DMS153 (cell line): ENCODE measurements at regions not wholly inside any gene's neighbourhood (a gene's known extent, or its start where the extent isn't known, plus 50 kb on each side); places are given as distances from the start of the nearest gene placed in this dataset.
"Not testable (repeated sequence)": the region's sequence is repeated elsewhere in the genome, so short reads cannot be mapped to it uniquely, and the experiment has no call there.

Source experiments
- DNase-seq: peaks from one replicate; lab custom pipeline; 2025; lab: John Stamatoyannopoulos, UW

DNA sequence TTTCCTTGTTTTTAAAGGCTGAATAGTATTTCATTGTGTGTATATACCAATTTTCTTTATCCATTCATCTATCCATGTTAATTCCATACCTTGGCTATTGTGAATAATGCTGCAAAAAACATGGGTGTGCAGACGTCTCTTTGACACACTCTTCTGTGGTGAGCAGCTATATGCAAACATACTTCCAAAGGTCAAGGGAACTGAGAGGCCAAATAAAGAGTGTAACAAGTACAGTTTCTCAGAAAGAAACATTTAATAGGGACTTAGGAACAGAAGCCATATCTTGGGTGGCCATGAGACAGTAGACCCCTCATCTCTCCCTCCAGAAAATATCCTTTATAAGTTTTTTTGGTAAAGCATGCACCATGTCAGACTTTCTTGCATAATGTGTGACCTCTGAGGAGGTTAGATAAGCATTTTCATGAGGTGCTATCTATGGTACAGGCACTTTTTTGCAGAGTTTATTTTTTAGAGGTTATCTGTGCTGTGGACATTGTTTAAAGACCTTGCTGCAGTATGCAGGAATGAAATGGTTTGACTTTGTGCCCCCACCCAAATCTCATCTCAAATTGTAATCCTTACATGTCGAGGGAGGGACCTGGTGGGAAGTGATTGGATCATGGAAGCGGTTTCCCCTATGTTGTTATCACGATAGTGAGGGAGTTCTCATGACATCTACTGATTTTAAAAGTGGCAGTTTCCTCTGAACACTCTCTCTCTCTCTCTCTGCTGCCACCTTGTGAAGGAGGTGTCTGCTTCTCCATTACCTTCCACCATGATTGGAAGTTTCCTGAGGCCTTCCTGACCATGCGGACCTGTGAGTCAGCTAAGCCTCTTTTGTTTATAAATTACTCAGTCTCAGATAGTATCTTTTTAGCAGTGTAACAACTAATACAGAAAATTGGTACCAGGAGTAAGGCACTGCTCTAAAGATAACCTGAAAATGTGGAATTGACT, 1202.3 kb downstream of the GALC start:
- no peak for DNase-seq

DNA sequence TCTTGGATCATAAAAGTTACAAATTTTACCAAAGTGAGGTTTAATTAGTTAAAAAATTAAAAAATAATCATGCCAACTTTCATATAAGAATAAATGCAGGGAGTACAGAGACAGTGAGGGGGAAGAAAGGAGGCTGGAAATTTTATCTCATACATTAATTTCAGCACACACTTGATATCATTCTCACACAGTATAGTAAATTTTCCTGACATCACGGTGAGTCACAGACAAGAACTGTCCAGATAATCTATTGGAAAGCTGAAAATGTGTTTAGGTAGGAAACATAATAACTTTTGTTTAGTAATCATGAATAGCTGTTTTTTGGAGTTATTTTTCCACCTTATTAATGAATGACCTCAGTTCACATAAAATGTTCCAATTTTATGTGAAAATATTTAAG, 1204.8 kb downstream of the GALC start:
- no peak for DNase-seq

DNA sequence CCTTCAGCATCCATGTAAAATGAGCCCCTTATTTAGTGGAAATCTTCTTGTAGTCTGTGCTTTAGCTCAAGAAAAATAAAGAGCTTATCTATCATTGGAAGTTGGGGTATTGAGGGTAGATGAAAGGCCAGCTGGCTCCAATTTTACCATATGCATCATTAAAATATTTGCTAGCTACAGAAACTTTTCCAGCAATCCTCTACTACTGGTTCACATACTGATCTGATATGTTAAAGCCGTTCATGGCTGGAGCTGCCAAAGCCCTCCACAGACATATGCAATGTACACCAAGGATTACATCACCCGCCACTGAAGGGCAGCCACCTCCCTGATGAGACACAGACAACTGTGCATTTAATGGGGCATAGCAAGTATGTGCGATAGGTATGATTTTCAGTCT, 1205.3 kb downstream of the GALC start:
- DNase-seq, result no peak

DNA sequence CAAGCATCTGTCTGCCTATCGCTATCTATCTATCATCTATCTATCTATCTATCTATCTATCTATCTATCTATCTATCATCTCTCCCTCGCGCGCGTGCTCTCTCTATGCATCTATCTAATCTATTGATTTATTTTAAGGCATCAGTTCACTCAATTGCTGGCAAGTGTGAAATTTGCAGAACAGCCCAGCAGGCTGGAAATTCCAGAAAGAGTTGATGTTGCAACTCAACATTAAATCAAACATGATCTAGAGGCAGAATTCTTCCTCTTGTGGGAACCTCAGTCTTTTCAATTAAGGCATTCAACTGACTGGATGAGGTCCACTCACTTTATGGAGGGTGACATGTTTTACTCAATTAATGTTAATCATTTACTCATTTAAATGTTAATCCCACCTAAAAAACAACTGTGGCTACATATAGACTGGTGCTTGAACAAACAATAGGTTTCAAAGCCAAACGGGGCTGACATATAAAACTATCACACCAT, 1210.8 kb downstream of the GALC start:
- no peak for DNase-seq

DNA sequence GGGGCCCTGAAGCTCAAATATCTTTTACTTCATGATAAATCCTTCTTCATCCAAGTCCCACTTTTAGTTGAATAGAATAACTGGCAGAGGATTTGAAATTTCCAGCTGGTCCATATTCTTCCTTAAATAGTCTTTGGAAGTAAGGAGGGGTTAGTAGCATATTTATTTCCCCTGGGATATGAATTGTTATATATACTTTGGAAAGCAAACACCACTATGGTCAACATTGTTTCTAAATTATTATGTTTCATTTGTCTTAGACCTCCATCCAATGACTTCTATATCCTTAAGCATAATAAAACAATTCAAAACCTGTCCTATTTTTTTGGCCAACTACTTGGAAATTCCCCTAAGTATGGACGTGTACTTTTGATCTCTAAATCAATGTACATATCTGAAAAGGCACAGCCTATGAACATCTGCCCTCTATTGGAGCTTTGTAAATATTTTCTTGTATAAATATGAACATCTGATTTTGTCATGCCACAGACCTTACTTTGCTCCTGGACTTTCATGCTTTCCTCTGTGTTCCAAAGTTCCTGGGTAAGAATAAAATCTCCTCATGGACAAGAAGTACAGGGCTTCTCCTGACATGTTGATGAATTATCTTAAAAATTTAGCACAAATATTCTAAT, 1212.0 kb downstream of the GALC start:
- no peak for DNase-seq

DNA sequence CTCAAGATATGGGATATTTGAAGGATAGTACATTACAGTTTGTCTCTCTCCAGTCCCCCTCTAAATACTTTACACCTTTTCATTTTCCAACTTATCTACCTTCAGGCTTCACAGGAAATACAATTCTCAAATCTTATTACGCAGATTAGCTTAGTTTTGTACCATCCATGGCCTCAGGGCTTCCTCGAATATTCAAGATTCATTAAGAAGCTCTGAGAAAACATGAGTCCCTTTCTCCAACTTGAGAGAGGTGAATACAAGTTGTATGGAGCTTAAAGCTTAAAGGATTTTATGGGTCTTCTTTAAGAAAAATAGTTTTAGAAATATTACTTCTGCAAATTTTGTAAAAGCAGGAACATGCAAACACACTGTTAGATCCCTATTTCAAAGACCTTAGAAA, 1212.5 kb downstream of the GALC start:
- no peak for DNase-seq

DNA sequence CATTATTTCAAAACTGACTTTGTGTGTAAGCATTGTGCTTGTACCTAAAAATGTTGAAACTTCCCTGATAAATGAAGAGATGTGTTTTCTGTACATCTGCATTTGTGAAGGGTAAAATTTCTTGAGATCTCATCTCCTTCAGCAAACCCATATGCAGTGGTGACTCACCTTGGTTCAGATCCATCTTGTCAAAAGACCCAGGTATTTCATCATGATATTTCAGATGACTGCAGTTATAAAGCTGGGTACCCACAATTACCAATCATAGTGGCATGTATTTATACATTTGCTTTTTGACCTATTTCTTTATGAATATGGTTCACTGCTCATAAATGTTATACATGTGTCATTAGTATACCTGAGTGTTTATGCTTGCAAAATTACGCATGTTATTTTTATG, 1213.6 kb downstream of the GALC start:
- DNase-seq, result no peak

DNA sequence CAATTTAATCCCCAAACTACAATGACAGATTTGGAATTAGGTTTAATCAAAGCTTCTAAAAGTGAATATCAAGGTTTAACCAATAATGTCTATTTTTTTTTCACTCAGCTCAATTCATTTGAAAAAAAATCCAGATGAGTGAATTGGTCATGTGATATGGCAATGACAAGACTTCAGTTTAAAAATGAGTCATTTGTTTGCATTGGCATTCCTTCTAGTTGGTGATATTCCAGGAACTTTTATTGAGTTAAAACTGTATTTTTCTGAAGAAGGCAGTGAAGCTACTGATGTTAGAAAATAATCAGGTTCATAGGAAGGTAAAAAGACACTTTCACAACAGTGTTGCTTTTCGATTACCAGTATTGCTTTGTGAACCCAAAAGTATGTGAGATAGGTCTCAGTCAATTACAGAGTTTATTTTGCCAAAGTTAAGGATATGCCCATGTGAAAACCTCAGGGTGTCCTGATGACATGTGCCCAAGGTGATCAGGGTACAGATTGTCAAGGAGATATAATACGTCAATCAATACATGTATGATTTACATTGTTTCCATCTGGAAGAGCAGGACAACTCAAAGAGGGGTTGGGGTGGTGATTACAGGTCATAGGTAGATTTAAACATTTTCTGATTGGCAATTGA, 1214.9 kb downstream of the GALC start:
- no peak for DNase-seq

DNA sequence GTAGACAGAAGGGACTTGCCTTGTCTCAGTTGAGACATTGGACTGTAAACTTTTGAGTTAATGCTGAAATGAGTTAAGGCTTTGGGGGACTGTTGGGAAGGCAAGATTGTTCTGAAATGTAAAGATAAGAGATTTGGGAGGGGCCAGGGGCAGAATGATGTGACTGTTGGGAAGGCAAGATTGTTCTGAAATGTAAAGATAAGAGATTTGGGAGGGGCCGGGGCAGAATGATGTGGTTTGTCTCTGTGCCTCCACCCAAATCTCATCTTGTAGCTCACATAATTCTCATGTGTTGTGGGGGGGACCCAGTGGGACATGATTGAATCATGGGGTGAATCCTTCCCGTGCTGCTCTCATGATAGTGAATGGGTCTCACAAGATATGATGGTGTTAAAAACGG, 1217.1 kb downstream of the GALC start:
- not testable (repeated sequence) for DNase-seq

DNA sequence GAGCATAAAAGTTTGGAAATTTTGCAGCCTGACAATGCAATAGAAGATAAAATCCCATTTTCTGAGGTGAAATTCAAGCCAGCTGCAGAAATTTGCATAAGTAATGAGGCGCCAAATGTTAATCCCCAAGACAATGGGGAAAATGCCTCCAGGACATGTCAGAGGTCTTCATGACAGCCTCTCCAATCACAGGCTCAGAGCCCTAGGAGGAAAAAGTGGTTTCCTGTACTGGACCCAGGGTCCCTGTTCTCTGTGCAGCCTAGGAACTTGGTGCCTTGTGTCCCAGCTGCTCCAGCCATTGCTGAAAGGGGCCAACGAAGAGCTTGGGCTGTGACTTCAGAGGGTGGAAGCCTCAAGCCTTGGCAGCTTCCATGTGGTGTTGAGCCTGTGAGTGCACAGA, 1218.1 kb downstream of the GALC start:
- no peak for DNase-seq

DNA sequence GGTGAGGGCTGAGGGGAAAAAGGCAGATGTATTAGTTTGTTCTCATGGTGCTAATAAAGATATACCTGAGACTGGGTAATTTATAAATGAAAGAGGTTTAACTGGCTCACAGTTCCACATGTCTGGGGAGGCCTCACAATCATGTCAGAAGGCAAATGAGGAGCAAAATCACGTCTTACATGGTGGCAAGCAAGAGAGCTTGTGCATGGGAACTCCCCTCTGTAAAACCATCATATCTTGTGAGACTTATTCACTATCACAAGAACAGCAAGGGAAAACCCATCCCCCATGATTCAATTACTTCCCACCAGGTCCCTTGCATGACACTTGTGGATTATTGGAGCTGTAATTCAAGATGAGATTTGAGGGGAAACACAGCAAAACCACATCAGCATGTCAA, 1220.9 kb downstream of the GALC start:
- DNase-seq, result no peak

DNA sequence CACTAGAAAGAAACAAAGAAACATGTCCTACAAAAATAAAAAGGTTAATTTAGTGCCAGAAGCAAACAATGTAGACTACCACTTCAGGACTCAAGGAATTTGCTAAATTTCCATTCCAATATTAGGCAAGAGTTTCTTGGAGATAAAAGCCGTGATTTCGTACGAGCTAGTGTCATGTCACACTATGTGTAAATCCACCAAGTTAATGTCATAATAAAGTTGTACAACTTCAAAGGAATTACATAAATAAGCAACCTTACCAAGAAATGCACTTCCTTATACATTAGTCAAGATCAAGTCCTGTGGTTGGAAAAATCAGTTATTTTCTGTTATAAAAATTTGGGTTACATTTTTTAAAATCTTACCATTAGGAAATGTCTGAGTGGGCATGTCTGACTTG, 1222.8 kb downstream of the GALC start:
- DNase-seq, result no peak

DNA sequence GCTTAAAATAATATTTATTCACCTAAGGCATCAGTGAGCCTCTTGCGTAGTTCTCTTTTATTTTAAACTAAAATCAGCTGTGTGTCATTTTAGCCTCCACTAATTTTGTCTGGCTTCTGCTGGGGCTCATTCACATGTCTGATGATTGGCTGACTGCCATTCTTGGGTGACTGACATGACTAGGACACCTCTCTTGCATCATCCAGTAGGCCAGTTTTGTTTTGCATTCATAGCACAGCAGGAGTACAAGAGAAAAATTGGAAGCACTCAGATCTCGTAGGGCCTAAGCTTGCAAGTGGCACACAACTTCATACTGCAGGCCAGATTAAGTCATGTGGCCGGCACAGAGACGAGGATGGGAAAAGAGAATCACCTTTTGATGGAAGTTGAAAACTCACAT, 1226.5 kb downstream of the GALC start:
- no peak for DNase-seq

DNA sequence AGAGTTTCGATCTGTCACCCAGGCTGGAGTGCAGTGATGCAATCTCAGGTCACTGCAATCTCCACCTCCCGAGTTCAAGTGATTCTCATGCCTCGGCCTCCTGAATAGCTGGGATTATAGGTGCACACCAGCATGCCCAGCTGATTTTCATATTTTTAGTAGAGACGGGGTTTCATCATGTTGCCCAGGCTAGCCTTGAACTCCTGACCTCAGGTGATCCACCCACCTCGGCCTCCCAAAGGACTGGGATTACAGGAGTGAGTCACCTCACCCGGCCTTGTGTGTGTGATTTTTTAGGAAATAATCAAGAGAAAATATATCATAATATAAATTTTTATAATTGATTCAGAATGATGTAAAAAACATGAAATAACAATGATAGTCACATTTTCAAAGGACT, 1231.4 kb downstream of the GALC start:
- DNase-seq, result no peak

DNA sequence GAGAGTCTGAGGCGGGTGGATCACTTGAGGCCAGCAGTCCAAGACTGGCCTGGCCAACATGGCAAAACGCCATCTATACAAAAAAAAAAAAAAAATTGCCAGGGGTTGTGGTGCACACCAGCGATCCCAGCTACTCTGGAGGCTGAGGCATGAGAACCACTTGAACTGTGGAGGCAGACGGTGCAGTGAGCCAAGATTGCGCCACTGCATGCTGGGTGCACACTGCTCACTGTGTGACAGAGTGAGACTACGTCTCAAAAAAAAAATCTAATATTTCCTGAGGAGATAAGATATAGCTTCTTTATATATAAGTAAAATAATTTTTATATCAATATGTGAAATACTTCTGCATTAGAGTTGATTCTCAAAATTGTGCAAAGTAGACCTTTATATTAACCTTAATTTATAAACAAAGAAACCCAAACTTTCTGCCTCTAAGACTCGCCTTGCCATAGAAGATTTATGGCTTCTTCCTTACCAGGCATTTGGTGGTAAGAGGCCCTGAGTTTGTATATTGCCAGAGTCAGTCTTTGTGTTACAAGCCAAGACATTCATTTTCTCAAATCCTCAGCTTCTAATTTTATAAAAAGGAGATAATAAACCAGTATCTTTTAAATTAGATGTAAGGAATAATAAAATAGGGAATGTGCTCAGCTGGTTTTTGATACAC, 1226.7 kb downstream of the FLRT2 start:
- no peak for DNase-seq

DNA sequence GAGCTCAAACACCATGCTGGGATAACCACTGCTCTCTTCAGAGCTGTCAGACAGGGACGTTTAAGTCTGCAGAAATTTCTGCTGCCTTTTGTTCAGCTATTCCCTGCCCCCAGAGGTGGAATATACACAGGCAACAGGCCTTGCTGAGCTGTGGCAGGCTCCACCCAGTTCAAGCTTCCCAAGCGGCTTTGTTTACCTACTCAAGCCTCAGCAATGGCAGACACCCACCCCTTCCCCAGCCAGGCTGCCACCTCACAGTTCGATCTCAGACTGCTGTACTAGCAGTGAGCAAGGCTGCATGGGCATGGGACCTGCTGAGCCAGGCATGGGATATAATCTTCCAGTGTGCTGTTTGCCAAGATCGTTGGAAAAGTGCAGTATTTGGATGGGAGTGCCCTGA, 1220.5 kb downstream of the FLRT2 start:
- not testable (repeated sequence) for DNase-seq

DNA sequence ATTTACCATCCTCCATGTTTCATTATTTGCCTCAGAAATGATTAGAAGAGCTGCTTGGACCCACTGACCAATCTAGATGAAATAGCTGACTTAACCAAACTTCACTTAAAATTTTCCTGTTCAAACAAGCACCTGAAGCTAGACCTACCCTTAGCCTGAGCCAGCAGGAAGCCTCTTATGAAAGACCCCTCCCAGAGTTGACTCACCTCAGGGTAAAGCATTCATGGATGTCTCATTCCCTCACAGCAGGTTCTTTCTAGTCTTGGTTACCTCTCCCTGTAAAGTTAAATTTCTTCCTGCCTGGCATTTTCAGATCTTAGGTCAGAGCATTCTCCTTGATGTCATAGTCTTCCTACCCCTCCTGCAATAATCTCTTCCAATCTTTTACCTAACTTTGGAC, 1209.8 kb downstream of the FLRT2 start:
- no peak for DNase-seq

DNA sequence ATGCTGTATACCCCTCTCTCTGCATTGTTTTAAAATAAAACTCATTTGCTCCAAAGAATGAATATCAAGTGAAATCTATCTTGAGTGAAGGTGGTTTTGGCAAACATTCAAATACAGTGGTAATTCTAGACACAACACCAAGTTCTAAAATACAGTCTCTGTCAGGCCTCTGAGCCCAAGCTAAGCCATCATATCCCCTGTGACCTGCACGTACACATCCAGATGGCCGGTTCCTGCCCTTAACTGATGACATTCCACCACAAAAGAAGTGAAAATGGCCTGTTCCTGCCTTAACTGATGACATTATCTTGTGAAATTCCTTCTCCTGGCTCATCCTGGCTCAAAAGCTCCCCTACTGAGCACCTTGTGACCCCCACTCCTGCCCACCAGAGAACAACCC, 1201.5 kb downstream of the FLRT2 start:
- DNase-seq, result not testable (repeated sequence)

DNA sequence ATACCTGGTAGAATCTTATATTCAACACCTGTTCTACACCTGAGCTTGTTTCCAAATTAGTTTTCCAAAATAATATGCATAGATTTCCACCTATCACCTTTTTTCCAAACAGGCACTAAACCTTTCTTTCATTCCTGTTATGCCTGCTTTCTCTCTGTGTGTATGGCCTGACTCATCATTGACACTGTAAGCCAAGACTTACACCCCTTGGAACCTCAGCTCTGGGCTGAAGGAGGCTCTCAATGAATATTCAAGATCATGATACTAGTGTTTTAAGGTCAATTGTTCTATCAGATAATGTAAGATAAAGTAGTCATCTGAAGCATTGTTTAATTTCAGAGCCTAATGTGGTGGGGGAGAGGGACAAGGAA, 1193.3 kb downstream of the FLRT2 start:
- DNase-seq, result no peak

DNA sequence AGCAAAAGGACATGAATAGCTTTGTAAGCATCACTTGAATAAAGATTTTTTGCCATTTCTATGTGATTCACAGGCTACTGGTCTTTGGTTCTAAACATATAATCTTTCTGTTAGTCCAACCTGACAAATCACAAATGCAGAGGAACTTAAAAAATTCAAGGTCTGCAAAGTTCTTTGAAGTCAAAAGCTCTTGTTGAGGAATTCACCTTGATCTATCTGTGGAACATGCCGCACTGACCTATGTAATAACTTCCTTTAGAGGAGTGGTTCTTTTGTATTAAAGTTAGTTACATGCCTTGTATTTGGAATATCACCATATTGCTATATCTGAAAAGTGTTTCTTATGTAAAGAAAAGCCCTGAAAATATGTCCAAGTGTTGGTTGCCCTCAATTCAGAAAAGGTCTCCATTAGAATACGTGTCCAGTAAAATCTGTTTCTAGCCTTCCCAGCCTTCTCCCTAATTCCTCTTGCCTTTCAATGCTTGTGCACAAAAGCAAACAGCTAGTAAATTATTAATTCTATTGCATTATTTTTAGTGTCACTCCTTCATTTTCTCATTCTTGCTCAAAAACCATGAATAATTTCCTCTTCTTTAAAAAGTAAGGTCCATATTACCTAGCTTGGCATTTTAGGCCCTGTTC, 1192.8 kb downstream of the FLRT2 start:
- no peak for DNase-seq

DNA sequence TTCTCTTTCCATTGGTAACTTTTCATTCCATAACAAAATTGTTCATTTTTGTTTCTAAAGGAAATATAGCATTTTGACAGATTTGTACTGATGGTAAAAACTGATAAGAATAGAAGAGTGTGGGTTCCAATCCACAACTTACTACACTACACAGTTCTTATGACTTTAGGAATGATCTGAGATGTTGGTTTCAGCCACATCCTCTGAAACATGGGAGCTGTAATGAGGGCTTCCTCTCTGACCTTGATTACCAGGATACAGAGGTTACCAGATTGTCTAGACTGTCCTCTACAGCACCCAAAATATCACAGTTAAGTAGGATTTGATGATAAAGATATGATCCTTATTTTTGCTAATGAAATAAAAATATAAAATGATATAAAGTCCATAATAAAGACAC, 1184.6 kb downstream of the FLRT2 start:
- no peak for DNase-seq

DNA sequence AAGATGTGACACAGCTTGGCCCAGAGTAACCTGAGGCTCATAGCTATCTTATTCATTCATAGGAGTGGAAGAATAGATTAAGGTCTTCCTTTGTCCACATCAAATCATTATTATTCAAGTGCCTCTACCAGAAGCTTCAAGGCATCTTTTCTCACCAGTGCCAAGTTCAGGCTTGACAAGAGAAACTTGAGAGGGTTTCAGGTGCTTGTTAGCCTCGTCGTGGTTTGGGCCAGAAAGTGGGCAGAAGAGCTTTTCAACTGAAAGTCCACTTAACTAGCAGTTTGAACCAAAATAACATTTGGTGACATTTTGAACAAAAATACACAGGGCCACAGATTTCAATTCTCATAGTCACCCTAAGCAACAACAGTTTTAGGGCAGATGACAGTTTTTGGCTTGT, 1184.2 kb downstream of the FLRT2 start:
- DNase-seq, result no peak
